ENCODE measurements at regions not wholly inside any gene's neighbourhood (a gene's known extent, or its start where the extent isn't known, plus 50 kb on each side); places are given as distances from the start of the nearest gene placed in this dataset.

GRCh38 chr4:41369680-41370079 lies 113.0 kb downstream of the UCHL1 start:
- Histone ChIP-seq H3K79me2 (replicated peaks; ENCODE audit: insufficient read depth) (no peaks in the 10 kb centered on the region), H2AFZ (peak overlapping the region; percentile 59; the same call in 1 of the 2 replicates), H3K4me3 (no peak overlapping the region), H3K4me2 (no peak overlapping the region), H3K9me2 (ENCODE audit: insufficient read depth) (0 out of 2 replicates have a peak, but pooled peaks cover 4% of the 10 kb centered on the region), H3F3A (replicated peaks; ENCODE audit: low read depth) (no peaks in the 10 kb centered on the region), H3K27me3 (ENCODE audit: insufficient read depth) (peaks cover 32% of the 10 kb centered on the region), H3K27ac (ENCODE audit: low read depth) (no peak overlapping the region), H3K4me1 (ENCODE audit: insufficient read depth) (peaks cover 13% of the 10 kb centered on the region; the same call in 1 of the 2 replicates), H4K20me1 (replicated peaks; ENCODE audit: insufficient read depth) (no peaks in the 10 kb centered on the region), H3K36me3 (ENCODE audit: insufficient read depth) (no peaks in the 10 kb centered on the region)
- ATAC-seq: no peak
- no peaks in the 10 kb centered on the region for H3K9me3 Mint-ChIP-seq
- H3K27me3 Mint-ChIP-seq (ENCODE audit: insufficient read depth, low read depth, poor library complexity): peaks cover 19% of the 10 kb centered on the region
- H3K36me3 Mint-ChIP-seq (ENCODE audit: low read depth): no peaks in the 10 kb centered on the region
- peaks cover 22% of the 10 kb centered on the region for H3K4me1 Mint-ChIP-seq
- H3K4me3 Mint-ChIP-seq: no peak overlapping the region
- DNase-seq (ENCODE audit: low spot score): no peak
- TF ChIP-seq ZNF331 (CRISPR knock-in tag; IDR thresholded peaks at IDR 0.05; ENCODE audit: low read depth) (no peak), ZNF114 (CRISPR knock-in tag; IDR thresholded peaks at IDR 0.05) (no peak), EZH2phosphoT487 (IDR thresholded peaks at IDR 0.05; ENCODE audit: unreplicated experiment) (no peak), CREB1 (CRISPR knock-in tag; IDR thresholded peaks at IDR 0.05; ENCODE audit: low read depth) (no peak), CTCF (conservative IDR thresholded peaks at IDR 0.05; ENCODE audit: low read depth in 2 of 2) (no peak), JUNB (IDR thresholded peaks at IDR 0.05; ENCODE audit: unreplicated experiment) (no peak), POLR2AphosphoS5 (IDR thresholded peaks at IDR 0.05; ENCODE audit: low read depth) (no peak), STAT1 (IDR thresholded peaks at IDR 0.05; ENCODE audit: unreplicated experiment) (no peak), REST (IDR thresholded peaks at IDR 0.05; ENCODE audit: unreplicated experiment) (no peak), NANOG (IDR thresholded peaks at IDR 0.05; ENCODE audit: borderline replicate concordance) (no peak), EZH2 (IDR thresholded peaks at IDR 0.05; ENCODE audit: low read depth, unreplicated experiment) (no peak), ETS1 (IDR thresholded peaks at IDR 0.05) (no peak), ZNF462 (CRISPR knock-in tag; IDR thresholded peaks at IDR 0.05) (no peak)
- no peak overlapping the region for H3K27ac Mint-ChIP-seq
